ENCODE measurements at regions not wholly inside any gene's neighbourhood (a gene's known extent, or its start where the extent isn't known, plus 50 kb on each side); places are given as distances from the start of the nearest gene placed in this dataset.
A peak's percentile ranks its signal among the peaks of the same experiment; 100 is the strongest.

DNA sequence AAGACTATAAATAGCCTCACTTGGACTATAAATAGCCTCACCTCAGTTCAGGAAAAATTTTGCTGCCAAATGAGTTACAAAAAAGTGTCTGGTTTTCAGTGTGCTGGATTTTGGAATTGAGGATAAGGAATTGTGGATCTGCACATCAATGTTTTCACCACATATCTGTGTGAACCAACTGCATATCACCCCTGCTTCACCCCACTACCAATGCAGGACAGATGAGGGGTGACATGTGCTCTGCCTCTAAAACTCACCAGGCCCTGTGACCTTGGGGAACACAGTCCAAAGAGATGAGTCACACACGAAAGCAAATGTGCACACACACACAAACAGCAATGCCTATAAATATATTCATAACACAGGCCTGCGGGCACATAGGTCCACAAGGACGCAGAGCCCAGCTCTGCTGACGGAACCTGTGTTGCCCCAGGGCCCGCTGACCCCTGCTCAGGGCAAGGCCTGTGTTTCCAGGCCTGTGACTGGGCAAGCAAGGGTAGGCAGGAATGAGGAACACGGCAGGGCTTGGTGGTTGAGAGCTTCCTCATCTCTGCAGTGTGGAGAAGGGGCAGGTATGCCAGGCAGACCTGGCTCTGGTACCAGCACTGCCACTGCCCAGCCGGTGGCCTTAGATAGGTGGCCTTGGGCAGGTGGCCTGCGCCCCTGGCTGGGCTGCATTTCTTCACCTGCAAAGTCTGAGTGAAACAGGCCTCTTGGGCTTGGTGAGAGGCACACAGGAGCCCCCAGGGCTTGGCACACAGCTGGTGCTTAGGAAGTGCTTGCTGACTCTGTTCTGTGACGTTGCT is 82.4 kb downstream of the ARL6IP4 start (continued):
- no peak for TF ChIP-seq ZNF766 (CRISPR knock-in tag; IDR thresholded peaks at IDR 0.05; ENCODE audit: borderline replicate concordance)
- 0 out of 2 replicates have a peak, but pooled peaks have one; percentile 19 for TF ChIP-seq CBFB (CRISPR knock-in tag; IDR thresholded peaks at IDR 0.05)
- TF ChIP-seq ZNF3 (CRISPR knock-in tag; IDR thresholded peaks at IDR 0.05): no peak
- peak; percentile 41; the same call in 1 of the 2 replicates for TF ChIP-seq ZNF451 (CRISPR knock-in tag; IDR thresholded peaks at IDR 0.05)
- TF ChIP-seq NCOA2 (CRISPR knock-in tag; IDR thresholded peaks at IDR 0.05): peak; percentile 60
- TF ChIP-seq ZNF407 (CRISPR knock-in tag; IDR thresholded peaks at IDR 0.05; ENCODE audit: not compliant biosample characterization): no peak
- no peak for TF ChIP-seq PAF1 (CRISPR knock-in tag; IDR thresholded peaks at IDR 0.05)
- TF ChIP-seq, protein P1, sequence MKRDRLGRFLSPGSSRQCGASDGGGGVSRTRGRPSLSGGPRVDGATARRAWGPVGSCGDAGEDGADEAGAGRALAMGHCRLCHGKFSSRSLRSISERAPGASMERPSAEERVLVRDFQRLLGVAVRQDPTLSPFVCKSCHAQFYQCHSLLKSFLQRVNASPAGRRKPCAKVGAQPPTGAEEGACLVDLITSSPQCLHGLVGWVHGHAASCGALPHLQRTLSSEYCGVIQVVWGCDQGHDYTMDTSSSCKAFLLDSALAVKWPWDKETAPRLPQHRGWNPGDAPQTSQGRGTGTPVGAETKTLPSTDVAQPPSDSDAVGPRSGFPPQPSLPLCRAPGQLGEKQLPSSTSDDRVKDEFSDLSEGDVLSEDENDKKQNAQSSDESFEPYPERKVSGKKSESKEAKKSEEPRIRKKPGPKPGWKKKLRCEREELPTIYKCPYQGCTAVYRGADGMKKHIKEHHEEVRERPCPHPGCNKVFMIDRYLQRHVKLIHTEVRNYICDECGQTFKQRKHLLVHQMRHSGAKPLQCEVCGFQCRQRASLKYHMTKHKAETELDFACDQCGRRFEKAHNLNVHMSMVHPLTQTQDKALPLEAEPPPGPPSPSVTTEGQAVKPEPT (CRISPR knock-in tag; IDR thresholded peaks at IDR 0.05; ENCODE audit: low read depth): no peak
- TF ChIP-seq MIER3 (CRISPR knock-in tag; IDR thresholded peaks at IDR 0.05; ENCODE audit: borderline replicate concordance): no peak
- 0 out of 2 replicates have a peak, but pooled peaks have one; percentile 54 for TF ChIP-seq ZBTB20 (CRISPR knock-in tag; IDR thresholded peaks at IDR 0.05; ENCODE audit: borderline replicate concordance, low read depth)
- peak; percentile 83; the same call in 2 of the 3 replicates for TF ChIP-seq MXI1 (IDR thresholded peaks at IDR 0.05; ENCODE audit: borderline replicate concordance, low read depth, low read length)
- no peak for TF ChIP-seq TCF7L2 (IDR thresholded peaks at IDR 0.05; ENCODE audit: low read depth, low read length)
- TF ChIP-seq, protein P2, sequence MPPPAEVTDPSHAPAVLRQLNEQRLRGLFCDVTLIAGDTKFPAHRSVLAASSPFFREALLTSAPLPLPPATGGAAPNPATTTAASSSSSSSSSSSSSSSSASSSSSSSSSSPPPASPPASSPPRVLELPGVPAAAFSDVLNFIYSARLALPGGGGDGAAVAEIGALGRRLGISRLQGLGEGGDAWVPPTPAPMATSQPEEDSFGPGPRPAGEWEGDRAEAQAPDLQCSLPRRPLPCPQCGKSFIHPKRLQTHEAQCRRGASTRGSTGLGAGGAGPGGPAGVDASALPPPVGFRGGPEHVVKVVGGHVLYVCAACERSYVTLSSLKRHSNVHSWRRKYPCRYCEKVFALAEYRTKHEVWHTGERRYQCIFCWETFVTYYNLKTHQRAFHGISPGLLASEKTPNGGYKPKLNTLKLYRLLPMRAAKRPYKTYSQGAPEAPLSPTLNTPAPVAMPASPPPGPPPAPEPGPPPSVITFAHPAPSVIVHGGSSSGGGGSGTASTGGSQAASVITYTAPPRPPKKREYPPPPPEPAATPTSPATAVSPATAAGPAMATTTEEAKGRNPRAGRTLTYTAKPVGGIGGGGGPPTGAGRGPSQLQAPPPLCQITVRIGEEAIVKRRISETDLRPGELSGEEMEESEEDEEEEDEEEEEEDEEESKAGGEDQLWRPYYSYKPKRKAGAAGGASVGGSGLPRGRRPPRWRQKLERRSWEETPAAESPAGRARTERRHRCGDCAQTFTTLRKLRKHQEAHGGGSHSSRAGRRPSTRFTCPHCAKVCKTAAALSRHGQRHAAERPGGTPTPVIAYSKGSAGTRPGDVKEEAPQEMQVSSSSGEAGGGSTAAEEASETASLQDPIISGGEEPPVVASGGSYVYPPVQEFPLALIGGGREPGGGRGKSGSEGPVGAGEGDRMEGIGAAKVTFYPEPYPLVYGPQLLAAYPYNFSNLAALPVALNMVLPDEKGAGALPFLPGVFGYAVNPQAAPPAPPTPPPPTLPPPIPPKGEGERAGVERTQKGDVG (CRISPR knock-in tag; IDR thresholded peaks at IDR 0.05; ENCODE audit: borderline replicate concordance): no peak; the same call in 1 of the 2 replicates
- no peak; the same call in 1 of the 2 replicates for TF ChIP-seq DRAP1 (CRISPR knock-in tag; IDR thresholded peaks at IDR 0.05)
- no peak for TF ChIP-seq SRSF9 (IDR thresholded peaks at IDR 0.05; ENCODE audit: borderline replicate concordance, insufficient read depth, low read depth, low read length, poor library complexity, severe bottlenecking)

Data from HepG2 (cell line).